ENCODE measurements at regions not wholly inside any gene's neighbourhood (a gene's known extent, or its start where the extent isn't known, plus 50 kb on each side); places are given as distances from the start of the nearest gene placed in this dataset.

DNA sequence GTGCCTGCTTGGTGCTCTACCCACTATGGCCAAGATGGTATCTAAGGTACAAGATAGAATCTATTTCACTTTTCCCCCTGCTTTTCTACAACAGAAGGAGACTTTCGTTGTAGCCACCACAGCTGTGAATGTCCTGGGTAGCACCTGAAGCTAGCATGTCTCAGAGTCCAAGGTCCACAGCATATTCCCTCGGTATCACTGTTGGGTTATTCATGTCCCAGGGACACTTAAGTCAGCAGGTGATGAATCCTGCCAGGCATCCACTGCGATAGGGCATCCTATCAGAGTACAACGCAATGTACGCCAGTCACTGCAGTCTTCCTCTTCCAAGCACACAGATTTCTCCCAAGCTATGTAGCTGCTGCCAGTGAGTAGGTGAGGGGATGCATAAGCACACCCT lies 129.1 kb upstream of the LINC00305 start:
- Histone ChIP-seq H3K4me1 (ENCODE audit: insufficient read depth, low read length) (peaks cover 2% of the 10 kb centered on the region; the same call in 1 of the 2 replicates), H2BK15ac (ENCODE audit: low read depth, low read length) (no peak overlapping the region), H3K79me1 (ENCODE audit: insufficient read depth, low read depth, low read length, poor library complexity, severe bottlenecking) (no peaks in the 10 kb centered on the region), H3K27me3 (ENCODE audit: insufficient read depth, low read length) (no peaks in the 10 kb centered on the region), H3K27ac (ENCODE audit: insufficient read length, low read depth, low read length) (no peak overlapping the region), H3K23ac (ENCODE audit: insufficient read length, low read depth, low read length) (no peak overlapping the region), H2BK20ac (ENCODE audit: low read depth, low read length, poor library complexity, severe bottlenecking) (no peak overlapping the region), H3K18ac (ENCODE audit: insufficient read length, low read depth, low read length) (no peak overlapping the region), H3K4me2 (ENCODE audit: insufficient read depth, insufficient read length, low read length) (no peak overlapping the region), H3K23me2 (ENCODE audit: insufficient read length, low read depth, low read length, poor library complexity, severe bottlenecking) (no peaks in the 10 kb centered on the region), H3K56ac (ENCODE audit: insufficient read length, low read depth, low read length) (no peak overlapping the region), H2AK5ac (ENCODE audit: insufficient read length, low read length) (no peak overlapping the region), H3T11ph (ENCODE audit: low read length) (no peak overlapping the region), H4K5ac (ENCODE audit: insufficient read length, low read depth, low read length) (no peak overlapping the region), H2AFZ (ENCODE audit: low read length) (no peak overlapping the region), H4K8ac (replicated peaks; ENCODE audit: insufficient read length, low read depth, low read length) (no peak overlapping the region), H2BK5ac (ENCODE audit: insufficient read length, low read length) (no peak overlapping the region), H3K79me2 (ENCODE audit: insufficient read depth, low read length) (no peaks in the 10 kb centered on the region), H2BK120ac (ENCODE audit: low read depth, low read length, poor library complexity, severe bottlenecking) (no peak overlapping the region), H3K4ac (ENCODE audit: low read depth, low read length) (no peak overlapping the region), H2BK12ac (ENCODE audit: insufficient read length, low read depth, low read length) (no peak overlapping the region), H3K14ac (ENCODE audit: insufficient read depth, low read length) (no peak overlapping the region), H4K20me1 (ENCODE audit: control insufficient read depth, insufficient read depth, insufficient read length) (no peaks in the 10 kb centered on the region), H4K91ac (ENCODE audit: insufficient read length, low read depth, low read length) (no peak overlapping the region), H3K9ac (ENCODE audit: extremely low read depth, insufficient read length, low read length) (no peak overlapping the region), H3K9me3 (ENCODE audit: control insufficient read depth, low read depth, low read length) (peaks cover 12% of the 10 kb centered on the region)
- WGBS (ENCODE audit: extremely low coverage, insufficient read length, low lambda C conversion rate), result no CpG with 5 or more reads among the region's 5 CpGs
- Mint-ChIP-seq H3K4me1 (peaks cover 29 to 32% of the 10 kb centered on the region in 2 experiments), H3K4me3 (no peak overlapping the region), H3K36me3 (ENCODE audit: insufficient read depth in 1 of 3, low read depth in 3 of 3) (peaks cover 35 to 77% (median 56%) of the 10 kb centered on the region in 3 experiments), H3K27ac (peak overlapping the region in 1 of 3 experiments; percentile 64; a peak in 1 of 7 replicates), H3K9me3 (peaks cover 61 to 67% of the 10 kb centered on the region in 2 experiments), H3K27me3 (ENCODE audit: low read depth) (no peaks in the 10 kb centered on the region)
- TF ChIP-seq, protein P1, sequence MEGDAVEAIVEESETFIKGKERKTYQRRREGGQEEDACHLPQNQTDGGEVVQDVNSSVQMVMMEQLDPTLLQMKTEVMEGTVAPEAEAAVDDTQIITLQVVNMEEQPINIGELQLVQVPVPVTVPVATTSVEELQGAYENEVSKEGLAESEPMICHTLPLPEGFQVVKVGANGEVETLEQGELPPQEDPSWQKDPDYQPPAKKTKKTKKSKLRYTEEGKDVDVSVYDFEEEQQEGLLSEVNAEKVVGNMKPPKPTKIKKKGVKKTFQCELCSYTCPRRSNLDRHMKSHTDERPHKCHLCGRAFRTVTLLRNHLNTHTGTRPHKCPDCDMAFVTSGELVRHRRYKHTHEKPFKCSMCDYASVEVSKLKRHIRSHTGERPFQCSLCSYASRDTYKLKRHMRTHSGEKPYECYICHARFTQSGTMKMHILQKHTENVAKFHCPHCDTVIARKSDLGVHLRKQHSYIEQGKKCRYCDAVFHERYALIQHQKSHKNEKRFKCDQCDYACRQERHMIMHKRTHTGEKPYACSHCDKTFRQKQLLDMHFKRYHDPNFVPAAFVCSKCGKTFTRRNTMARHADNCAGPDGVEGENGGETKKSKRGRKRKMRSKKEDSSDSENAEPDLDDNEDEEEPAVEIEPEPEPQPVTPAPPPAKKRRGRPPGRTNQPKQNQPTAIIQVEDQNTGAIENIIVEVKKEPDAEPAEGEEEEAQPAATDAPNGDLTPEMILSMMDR (conservative IDR thresholded peaks at IDR 0.05), result no peak
- no peak for DNase-seq
